Parathyroid adenoma (tissue), 2 donors: ENCODE measurements at regions not wholly inside any gene's neighbourhood (a gene's known extent, or its start where the extent isn't known, plus 50 kb on each side); places are given as distances from the start of the nearest gene placed in this dataset.
"Not testable (repeated sequence)": the region's sequence is repeated elsewhere in the genome, so short reads cannot be mapped to it uniquely, and the experiment has no call there.

Source experiments
- H2AFZ ChIP-seq: fragments of 300-600 bp; sonication (generic); one replicate; pipeline ENCODE4 v1.7.0; 2017; ENCODE audit warnings: antibody characterized with exemption, mild to moderate bottlenecking
- H3K27ac ChIP-seq: fragments of 300-600 bp; sonication (generic); one replicate; pipeline ENCODE4 v1.7.0; 2017
- H3K27me3 ChIP-seq: fragments of 300-600 bp; sonication (generic); one replicate; pipeline ENCODE4 v1.7.0; 2017; ENCODE audit warnings: low read length; ENCODE audit not compliant: control insufficient read depth, insufficient read depth
- H3K36me3 ChIP-seq: fragments of 300-600 bp; sonication (generic); one replicate; pipeline ENCODE4 v1.7.0; 2017; ENCODE audit warnings: low read length; ENCODE audit not compliant: control insufficient read depth, insufficient read depth
- H3K4me1 ChIP-seq: fragments of 300-600 bp; sonication (generic); one replicate; pipeline ENCODE4 v1.7.0; 2017; ENCODE audit warnings: control low read depth
- H3K4me2 ChIP-seq: fragments of 300-600 bp; sonication (generic); one replicate; pipeline ENCODE4 v1.7.0; 2017; ENCODE audit warnings: low read length
- H3K4me3 ChIP-seq: fragments of 300-600 bp; sonication (generic); one replicate; pipeline ENCODE4 v1.7.0; 2017; ENCODE audit warnings: low read depth, low read length
- H3K79me2 ChIP-seq: fragments of 300-600 bp; sonication (generic); one replicate; pipeline ENCODE4 v1.7.0; 2017; ENCODE audit warnings: control low read depth
- H3K9ac ChIP-seq: fragments of 300-600 bp; sonication (generic); one replicate; pipeline ENCODE4 v1.7.0; 2017; ENCODE audit warnings: mild to moderate bottlenecking
- H3K9me3 ChIP-seq: fragments of 300-600 bp; sonication (generic); one replicate; pipeline ENCODE4 v1.7.0; 2017; ENCODE audit warnings: low read length; ENCODE audit not compliant: control insufficient read depth
- CTCF ChIP-seq: fragments of 300-600 bp; sonication (generic); IDR thresholded peaks from one replicate; pipeline ENCODE4 v1.7.0; 2017; ENCODE audit warnings: antibody characterized with exemption, mild to moderate bottlenecking
- donor health status: primary hyperparathyroidism.

- H3K79me2 ChIP-seq = peaks cover 67% of the 10 kb centered on the region
- no peak overlapping the region for H3K9ac ChIP-seq
- no peaks in the 10 kb centered on the region for H3K9me3 ChIP-seq
- no peak overlapping the region for H2AFZ ChIP-seq
- no peak overlapping the region for H3K4me3 ChIP-seq
- peaks cover 3% of the 10 kb centered on the region for H3K4me1 ChIP-seq
- no peaks in the 10 kb centered on the region for H3K27me3 ChIP-seq
- no peak for TF ChIP-seq CTCF
- no peak overlapping the region for H3K27ac ChIP-seq
- H3K36me3 ChIP-seq = no peaks in the 10 kb centered on the region
- no peak overlapping the region for H3K4me2 ChIP-seq
Measured at GRCh38 chr6:144372116-144372515, 87.0 kb downstream of the UTRN start.

DNA sequence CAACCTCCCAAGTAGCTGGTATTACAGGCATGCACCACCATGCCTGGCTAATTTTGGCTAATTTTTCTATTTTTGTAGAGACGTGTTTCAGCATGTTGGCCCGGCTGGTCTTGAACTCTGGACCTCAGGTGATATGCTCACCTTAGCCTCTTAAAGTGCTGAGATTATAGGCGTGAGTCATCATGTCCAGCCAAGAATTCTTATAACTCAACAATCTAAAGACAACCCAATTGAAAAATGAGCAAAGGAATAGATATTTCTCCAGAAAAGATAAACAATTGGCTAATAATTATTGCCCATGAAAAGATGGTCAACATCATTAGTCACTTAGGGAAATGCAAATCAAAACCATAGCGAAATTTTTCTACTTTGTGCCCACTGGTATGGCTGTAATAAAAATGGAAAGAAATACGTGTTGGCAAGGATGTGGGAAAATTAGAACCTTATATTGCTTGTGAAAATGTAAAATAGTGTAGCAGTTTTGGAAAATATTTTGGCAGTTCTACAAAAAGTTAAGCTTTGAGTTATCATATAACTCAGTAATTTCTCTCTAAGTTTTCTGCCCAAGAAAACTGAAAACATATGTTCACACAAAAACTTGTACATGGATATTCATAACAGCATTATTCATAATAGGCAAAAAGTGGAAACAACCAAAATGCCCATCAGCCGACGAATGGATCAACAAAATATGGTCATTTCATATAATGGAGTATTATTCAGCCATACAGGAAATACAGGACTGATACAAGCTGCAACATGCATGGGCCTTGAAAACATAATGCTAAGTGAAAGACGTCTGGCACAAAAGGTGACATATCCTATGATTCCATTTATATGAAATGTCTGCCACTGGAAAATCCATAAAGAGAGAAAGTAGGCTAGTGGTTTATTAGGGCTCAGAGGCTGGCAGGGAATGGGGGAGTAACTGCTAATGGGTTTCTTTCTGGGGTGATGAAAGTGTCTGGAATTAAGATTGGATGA is 87.8 kb downstream of the UTRN start:
- Histone ChIP-seq H3K79me2 (peaks cover 71% of the 10 kb centered on the region), H3K9me3 (no peaks in the 10 kb centered on the region), H3K27ac (no peak overlapping the region), H3K4me2 (no peak overlapping the region), H3K27me3 (no peaks in the 10 kb centered on the region), H3K36me3 (no peaks in the 10 kb centered on the region), H2AFZ (no peak overlapping the region), H3K4me3 (no peak overlapping the region), H3K4me1 (peaks cover 6% of the 10 kb centered on the region), H3K9ac (no peak overlapping the region)
- no peak for TF ChIP-seq CTCF

DNA sequence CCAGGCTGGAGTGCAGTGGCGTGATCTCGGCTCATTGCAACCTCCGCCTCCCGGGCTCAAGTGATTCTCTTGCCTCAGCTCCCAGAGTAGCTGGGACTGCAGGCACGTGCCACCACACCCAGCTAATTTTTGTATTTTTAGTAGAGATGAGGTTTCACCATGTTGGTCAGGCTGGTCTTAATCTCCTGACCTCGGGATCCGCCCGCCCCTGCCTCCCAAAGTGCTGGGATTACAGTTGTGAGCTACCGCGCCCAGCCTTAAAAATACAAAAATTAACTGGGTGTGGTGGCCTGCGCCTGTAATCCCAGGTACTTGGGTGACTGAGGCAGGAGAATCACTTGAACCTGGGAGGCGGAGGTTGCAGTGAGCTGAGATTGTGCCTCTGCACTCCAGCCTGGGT is 89.4 kb downstream of the UTRN start:
- H3K27me3 ChIP-seq, H3K9ac ChIP-seq, H3K4me3 ChIP-seq, H3K9me3 ChIP-seq, H3K36me3 ChIP-seq, H3K27ac ChIP-seq, H3K4me1 ChIP-seq, H2AFZ ChIP-seq, H3K4me2 ChIP-seq: not testable (repeated sequence)
- H3K79me2 ChIP-seq = peaks cover 69% of the 10 kb centered on the region

GRCh38 chr6:144377586-144378210 is 92.6 kb downstream of the UTRN start:
- peaks cover 67% of the 10 kb centered on the region for H3K79me2 ChIP-seq
- H3K36me3 ChIP-seq = no peaks in the 10 kb centered on the region
- no peak overlapping the region for H3K9ac ChIP-seq
- H2AFZ ChIP-seq = no peak overlapping the region
- no peaks in the 10 kb centered on the region for H3K27me3 ChIP-seq
- peaks cover 8% of the 10 kb centered on the region for H3K4me1 ChIP-seq
- H3K9me3 ChIP-seq = no peaks in the 10 kb centered on the region
- TF ChIP-seq CTCF = no peak
- H3K27ac ChIP-seq = no peak overlapping the region
- H3K4me3 ChIP-seq = no peak overlapping the region
- H3K4me2 ChIP-seq = no peak overlapping the region

GRCh38 chr6:144378437-144378836 is 93.3 kb downstream of the UTRN start:
- Histone ChIP-seq H3K27me3 (no peaks in the 10 kb centered on the region), H3K9ac (no peak overlapping the region), H3K9me3 (no peaks in the 10 kb centered on the region), H3K4me3 (no peak overlapping the region), H3K79me2 (peaks cover 67% of the 10 kb centered on the region), H3K36me3 (no peaks in the 10 kb centered on the region), H3K27ac (no peak overlapping the region), H3K4me1 (peaks cover 8% of the 10 kb centered on the region), H2AFZ (no peak overlapping the region), H3K4me2 (no peak overlapping the region)
- no peak for TF ChIP-seq CTCF
